ENCODE measurements at regions not wholly inside any gene's neighbourhood (a gene's known extent, or its start where the extent isn't known, plus 50 kb on each side); places are given as distances from the start of the nearest gene placed in this dataset.

DNA sequence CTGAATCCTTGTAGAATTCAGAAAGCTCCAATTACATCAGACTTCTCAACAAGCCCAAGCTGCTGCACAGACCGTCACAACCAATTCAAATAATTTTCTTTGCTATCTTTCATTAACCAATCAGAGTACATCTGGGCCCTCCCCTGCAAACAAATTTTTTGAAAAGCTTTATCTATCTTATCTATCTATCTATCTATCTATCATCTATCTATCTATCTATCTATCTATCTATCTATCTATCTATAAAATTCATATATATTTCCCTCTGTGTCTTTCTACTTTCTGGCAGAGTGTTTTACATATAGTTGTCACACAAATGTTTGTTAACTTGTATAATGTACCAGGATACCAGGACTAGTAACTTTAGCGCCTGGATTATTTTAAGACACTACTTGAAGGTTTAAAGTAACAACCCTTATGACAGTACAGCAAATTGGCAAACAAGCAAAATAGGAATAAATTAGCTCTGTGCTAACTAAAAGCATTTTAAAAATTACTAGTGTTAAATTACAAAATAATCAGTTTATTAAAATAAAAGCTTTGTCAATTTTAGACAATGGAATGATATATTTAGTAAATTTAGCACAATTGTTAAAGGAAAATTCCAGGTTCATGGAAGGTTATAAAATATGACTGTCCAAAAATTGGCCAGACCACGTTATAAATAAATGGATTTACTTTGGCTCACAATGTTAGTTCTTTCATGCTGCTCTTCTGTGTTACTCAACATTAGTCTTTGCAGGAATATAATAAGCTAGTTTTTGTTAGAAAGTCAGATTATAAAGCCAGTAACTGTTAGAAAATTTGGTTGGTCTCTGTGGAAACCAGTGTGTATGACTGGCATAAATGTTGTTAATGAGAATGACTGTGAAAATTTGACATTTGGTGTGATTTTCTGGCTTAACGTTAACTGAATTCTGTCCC lies 138.6 kb downstream of the SUCNR1 start:
- Histone ChIP-seq H3K27me3 (ENCODE audit: insufficient read depth, low read length) (no peaks in the 10 kb centered on the region), H2AK5ac (ENCODE audit: insufficient read length, low read length) (no peak overlapping the region), H3K4me1 (ENCODE audit: insufficient read depth, low read length) (no peaks in the 10 kb centered on the region), H3T11ph (ENCODE audit: low read length) (no peak overlapping the region), H3K79me2 (ENCODE audit: insufficient read depth, low read length) (no peaks in the 10 kb centered on the region), H4K8ac (replicated peaks; ENCODE audit: insufficient read length, low read depth, low read length) (no peak overlapping the region), H3K23me2 (ENCODE audit: insufficient read length, low read depth, low read length, poor library complexity, severe bottlenecking) (no peaks in the 10 kb centered on the region), H2BK5ac (ENCODE audit: insufficient read length, low read length) (no peak overlapping the region), H3K18ac (ENCODE audit: insufficient read length, low read depth, low read length) (no peak overlapping the region), H4K91ac (ENCODE audit: insufficient read length, low read depth, low read length) (no peak overlapping the region), H4K5ac (ENCODE audit: insufficient read length, low read depth, low read length) (no peak overlapping the region), H2AFZ (ENCODE audit: low read length) (no peak overlapping the region), H3K56ac (ENCODE audit: insufficient read length, low read depth, low read length) (no peak overlapping the region), H3K4me2 (ENCODE audit: insufficient read depth, insufficient read length, low read length) (no peak overlapping the region), H2BK15ac (ENCODE audit: low read depth, low read length) (no peak overlapping the region), H2BK12ac (ENCODE audit: insufficient read length, low read depth, low read length) (no peak overlapping the region), H3K27ac (ENCODE audit: insufficient read length, low read depth, low read length) (no peak overlapping the region), H4K20me1 (ENCODE audit: control insufficient read depth, insufficient read depth, insufficient read length) (no peaks in the 10 kb centered on the region), H3K14ac (ENCODE audit: insufficient read depth, low read length) (no peak overlapping the region), H2BK20ac (ENCODE audit: low read depth, low read length, poor library complexity, severe bottlenecking) (no peak overlapping the region), H3K23ac (ENCODE audit: insufficient read length, low read depth, low read length) (no peak overlapping the region), H3K4ac (ENCODE audit: low read depth, low read length) (no peak overlapping the region), H3K79me1 (ENCODE audit: insufficient read depth, low read depth, low read length, poor library complexity, severe bottlenecking) (no peaks in the 10 kb centered on the region), H3K9me3 (ENCODE audit: control insufficient read depth, low read depth, low read length) (no peaks in the 10 kb centered on the region), H3K9ac (ENCODE audit: extremely low read depth, insufficient read length, low read length) (no peak overlapping the region), H2BK120ac (ENCODE audit: low read depth, low read length, poor library complexity, severe bottlenecking) (no peak overlapping the region)
- Mint-ChIP-seq H3K36me3 (ENCODE audit: insufficient read depth in 1 of 3, low read depth in 3 of 3) (no peaks in the 10 kb centered on the region), H3K4me3 (no peak overlapping the region), H3K9me3 (no peaks in the 10 kb centered on the region), H3K27me3 (ENCODE audit: low read depth) (no peaks in the 10 kb centered on the region), H3K4me1 (no peaks in the 10 kb centered on the region), H3K27ac (no peak overlapping the region)
- TF ChIP-seq, protein P1, sequence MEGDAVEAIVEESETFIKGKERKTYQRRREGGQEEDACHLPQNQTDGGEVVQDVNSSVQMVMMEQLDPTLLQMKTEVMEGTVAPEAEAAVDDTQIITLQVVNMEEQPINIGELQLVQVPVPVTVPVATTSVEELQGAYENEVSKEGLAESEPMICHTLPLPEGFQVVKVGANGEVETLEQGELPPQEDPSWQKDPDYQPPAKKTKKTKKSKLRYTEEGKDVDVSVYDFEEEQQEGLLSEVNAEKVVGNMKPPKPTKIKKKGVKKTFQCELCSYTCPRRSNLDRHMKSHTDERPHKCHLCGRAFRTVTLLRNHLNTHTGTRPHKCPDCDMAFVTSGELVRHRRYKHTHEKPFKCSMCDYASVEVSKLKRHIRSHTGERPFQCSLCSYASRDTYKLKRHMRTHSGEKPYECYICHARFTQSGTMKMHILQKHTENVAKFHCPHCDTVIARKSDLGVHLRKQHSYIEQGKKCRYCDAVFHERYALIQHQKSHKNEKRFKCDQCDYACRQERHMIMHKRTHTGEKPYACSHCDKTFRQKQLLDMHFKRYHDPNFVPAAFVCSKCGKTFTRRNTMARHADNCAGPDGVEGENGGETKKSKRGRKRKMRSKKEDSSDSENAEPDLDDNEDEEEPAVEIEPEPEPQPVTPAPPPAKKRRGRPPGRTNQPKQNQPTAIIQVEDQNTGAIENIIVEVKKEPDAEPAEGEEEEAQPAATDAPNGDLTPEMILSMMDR (conservative IDR thresholded peaks at IDR 0.05), result no peak
- no CpG with 5 or more reads among the region's 4 CpGs for WGBS (ENCODE audit: extremely low coverage, insufficient read length, low lambda C conversion rate)
- DNase-seq, result no peak

All from H9 (cell line).